Activated naive CD4-positive, alpha-beta T cell treated with anti-CD3 and anti-CD28 coated beads, Interleukin-2, amount 50 U/mL, for 72 hours (primary cell): ENCODE measurements at regions not wholly inside any gene's neighbourhood (a gene's known extent, or its start where the extent isn't known, plus 50 kb on each side); places are given as distances from the start of the nearest gene placed in this dataset.
A peak's percentile ranks its signal among the peaks of the same experiment; 100 is the strongest.
"Not testable (repeated sequence)": the region's sequence is repeated elsewhere in the genome, so short reads cannot be mapped to it uniquely, and the experiment has no call there.

Experiments
- ATAC-seq, 2 donors: fragments of 150-1000 bp; cut with Tn5 transposase; 2 replicates each; pipeline ENCODE4 v1.10.0; 2021; ENCODE audit warnings: mild to moderate bottlenecking in 2 of 2, moderate library complexity in 2 of 2
- DNase-seq, 2 donors: peaks; one replicate each; pipeline ENCODE4 v3.0.0; 2021 to 2022; ENCODE audit warnings: low spot score in 2 of 2
- H3K27ac Mint-ChIP-seq, 2 donors: one replicate each; pipeline ENCODE4 v1.8.0; 2022; ENCODE audit warnings: mild to moderate bottlenecking in 2 of 2, mixed read lengths in 2 of 2
- H3K36me3 Mint-ChIP-seq, 2 donors: one replicate each; pipeline ENCODE4 v1.8.0; 2022; ENCODE audit warnings: mixed read lengths in 2 of 2
- H3K9me3 Mint-ChIP-seq, 2 donors: one replicate each; pipeline ENCODE4 v1.8.0; 2022; ENCODE audit warnings: mixed read lengths in 2 of 2

DNA sequence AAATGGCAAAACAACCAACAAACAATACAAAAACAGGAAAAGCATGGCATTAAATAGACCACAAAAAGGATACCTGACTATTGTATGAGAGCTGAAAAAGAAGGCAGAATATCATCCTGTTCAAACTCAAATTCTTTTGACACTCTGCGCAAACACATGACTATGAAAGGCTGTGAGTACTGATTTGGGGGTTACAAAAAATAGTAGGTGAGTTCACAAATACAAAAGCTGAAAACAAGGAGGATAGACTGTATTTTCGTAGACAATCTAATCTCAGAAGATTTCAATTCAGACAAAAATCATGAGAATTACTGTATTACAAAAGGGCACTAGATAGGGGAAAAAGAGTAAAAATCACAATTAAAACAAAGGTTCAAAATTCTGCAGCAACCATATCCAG is 142.6 kb upstream of the C1QTNF3 start:
- H3K27ac Mint-ChIP-seq, ATAC-seq, DNase-seq, H3K9me3 Mint-ChIP-seq: not testable (repeated sequence)
- H3K36me3 Mint-ChIP-seq, result peaks cover 0 to 16% of the 10 kb centered on the region in 2 donors

DNA sequence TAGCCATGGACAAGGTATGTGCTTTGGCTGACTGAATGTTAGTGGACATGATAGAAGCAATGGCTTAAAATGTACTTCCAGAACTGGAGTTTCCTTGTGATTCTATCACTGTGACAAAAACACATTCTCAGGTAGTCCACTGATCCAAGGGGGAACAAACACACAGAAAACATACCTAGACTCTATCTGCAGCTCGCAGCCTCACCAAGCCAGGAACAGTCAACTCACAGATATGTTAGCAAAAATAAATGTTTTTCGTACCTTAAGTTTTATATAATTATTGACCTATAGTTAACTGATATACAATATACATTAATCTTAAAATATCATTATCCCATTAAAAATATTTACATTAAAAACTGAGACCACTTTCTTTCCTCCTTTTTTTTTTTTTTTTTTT is 143.1 kb upstream of the C1QTNF3 start:
- peaks cover 0 to 20% of the 10 kb centered on the region in 2 donors for H3K36me3 Mint-ChIP-seq
- DNase-seq, H3K27ac Mint-ChIP-seq, H3K9me3 Mint-ChIP-seq, ATAC-seq: not testable (repeated sequence)

DNA sequence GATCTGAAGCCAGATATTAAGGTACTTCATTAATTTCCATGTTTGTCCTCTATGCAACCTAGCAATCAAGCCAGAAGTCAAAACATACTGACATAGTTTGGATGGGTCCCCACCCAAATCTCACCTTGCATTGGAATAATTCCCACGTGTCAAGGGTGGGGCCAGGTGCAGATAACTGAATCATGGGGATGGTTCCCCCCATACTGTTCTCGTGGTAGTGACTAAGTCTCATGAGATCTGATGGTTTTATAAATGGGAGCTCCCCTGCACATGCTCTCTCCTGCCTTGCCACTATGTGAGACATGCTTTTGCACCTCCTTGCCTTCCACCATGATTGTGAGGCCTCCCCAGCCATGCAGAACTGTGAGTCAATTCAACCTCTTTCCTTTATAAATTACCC is 143.9 kb upstream of the C1QTNF3 start:
- peak in 1 of 2 donors; percentile 28 for DNase-seq
- H3K9me3 Mint-ChIP-seq, H3K27ac Mint-ChIP-seq, ATAC-seq: not testable (repeated sequence)
- H3K36me3 Mint-ChIP-seq, result peaks cover 0 to 26% of the 10 kb centered on the region in 2 donors

DNA sequence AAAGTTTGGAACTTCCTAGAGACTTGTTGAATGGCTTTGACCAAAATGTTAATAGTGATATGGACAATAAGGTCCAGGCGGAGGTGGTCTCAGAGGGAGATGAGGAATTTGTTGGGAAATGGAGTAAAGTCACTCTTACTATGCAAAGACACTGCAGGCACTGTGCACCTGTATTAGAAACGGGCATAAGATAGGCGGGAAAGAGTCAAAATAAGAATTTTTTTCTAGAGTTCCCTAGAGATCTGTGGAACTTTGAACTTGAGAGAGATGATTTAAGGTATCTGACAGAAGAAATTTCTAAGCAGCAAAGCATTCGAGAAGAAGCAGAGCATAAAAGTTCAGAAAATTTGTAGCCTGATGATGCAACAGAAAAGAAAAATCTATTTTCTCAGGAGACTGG is 144.4 kb upstream of the C1QTNF3 start:
- H3K36me3 Mint-ChIP-seq, result peaks cover 0 to 31% of the 10 kb centered on the region in 2 donors
- H3K27ac Mint-ChIP-seq, DNase-seq, H3K9me3 Mint-ChIP-seq, ATAC-seq: not testable (repeated sequence)

DNA sequence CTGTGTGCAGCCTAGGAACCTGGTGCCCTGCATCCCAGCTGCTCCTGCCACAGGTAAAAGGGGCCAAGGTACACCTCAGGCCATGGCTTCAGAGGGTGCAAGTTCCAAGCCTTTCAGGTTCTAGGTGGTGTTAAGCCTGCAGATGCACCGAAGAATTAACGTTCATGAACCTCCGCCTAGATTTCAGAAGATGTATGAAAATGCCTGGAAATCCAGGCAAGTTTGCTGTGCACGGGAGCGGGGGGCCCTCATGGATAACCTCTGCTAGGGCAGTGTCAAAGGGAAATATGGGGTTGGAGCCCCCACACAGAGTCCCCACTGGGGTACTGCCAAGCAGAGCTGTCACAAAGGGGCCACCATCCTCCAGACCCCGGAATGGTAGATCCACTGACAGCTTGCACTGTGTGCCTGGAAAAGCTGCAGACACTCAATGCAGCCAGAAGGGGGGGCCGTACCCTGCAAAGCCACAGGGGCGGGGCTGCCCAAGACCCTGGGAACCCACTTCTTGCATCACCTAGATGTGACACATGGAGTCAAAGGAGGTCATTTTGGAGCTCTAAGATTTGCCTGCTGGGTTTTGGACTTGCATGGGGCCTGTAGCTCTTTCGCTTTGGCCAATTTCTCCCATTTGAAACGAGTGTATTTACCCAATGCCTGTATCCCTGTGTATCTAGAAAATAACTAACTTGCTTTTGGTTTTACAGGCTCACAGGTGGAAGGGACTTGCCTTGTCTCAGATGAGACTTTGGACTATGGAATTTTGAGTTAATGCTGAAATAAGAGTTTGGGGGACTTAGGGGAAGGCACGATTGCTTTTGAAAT is 145.2 kb upstream of the C1QTNF3 start:
- not testable (repeated sequence) for ATAC-seq, H3K9me3 Mint-ChIP-seq
- peaks cover 0 to 35% of the 10 kb centered on the region in 2 donors for H3K36me3 Mint-ChIP-seq
- DNase-seq, result peak in 1 of 2 donors; percentile 91
- H3K27ac Mint-ChIP-seq, result peak overlapping the region in 1 of 2 donors; percentile 81

DNA sequence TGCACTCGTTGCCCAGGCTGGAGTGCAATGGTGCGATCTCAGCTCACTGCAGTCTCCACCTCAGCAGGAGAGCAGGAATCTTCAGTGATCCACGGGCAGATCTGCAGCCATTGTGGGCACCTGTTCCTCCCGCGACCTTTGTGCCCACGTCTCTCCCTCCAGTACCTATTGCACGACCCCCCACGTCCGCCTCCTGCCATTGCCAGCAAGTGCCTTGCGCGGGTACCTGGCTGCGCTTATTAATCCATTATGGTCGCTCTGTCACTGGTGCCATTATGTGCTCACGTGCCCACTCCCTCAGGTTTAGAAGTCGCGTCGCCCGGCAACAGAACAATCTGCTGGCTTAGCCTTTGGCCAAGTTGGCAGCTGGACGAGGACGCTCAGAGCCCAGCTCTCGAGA is 146.2 kb upstream of the C1QTNF3 start:
- ATAC-seq, H3K9me3 Mint-ChIP-seq: not testable (repeated sequence)
- peak in 1 of 2 donors; percentile 21 for DNase-seq
- H3K36me3 Mint-ChIP-seq, result peaks cover 0 to 35% of the 10 kb centered on the region in 2 donors
- H3K27ac Mint-ChIP-seq, result peak overlapping the region; percentile 5 to 37

DNA sequence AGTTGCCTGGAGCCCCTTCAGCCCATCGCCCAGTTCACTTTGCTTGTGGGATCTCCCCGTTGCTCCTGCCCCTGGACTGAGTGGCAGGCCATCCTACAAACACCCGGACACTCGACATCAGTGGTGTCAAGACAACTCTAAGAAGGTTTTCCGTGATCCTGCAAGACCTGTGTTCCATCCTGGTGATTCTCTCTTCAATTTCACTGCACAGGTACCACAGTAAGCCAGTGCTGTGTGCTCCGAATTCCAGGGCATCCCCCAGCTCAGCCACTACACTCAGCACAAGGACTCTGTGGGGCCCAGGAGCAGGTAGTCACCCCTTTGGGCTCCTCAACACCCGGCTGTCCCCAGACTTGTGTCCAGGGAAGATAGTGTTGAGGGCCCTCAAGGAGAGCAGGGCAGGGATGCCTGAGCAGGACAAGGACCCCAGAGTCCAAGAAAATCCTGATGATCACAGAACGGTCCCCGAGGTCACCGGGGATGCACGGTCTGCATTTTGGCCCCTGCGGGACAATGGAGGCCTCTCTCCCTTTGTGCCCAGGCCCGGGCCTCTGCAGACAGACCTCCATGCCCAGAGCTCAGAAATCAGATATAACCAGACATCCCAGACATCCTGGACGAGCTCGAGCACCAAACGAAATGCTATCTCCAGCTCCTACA is 146.9 kb upstream of the C1QTNF3 start:
- H3K9me3 Mint-ChIP-seq, ATAC-seq: not testable (repeated sequence)
- Mint-ChIP-seq H3K36me3 (peaks cover 0 to 35% of the 10 kb centered on the region in 2 donors), H3K27ac (peak overlapping the region; percentile 5 to 10)
- peak in 1 of 2 donors; percentile 33 for DNase-seq

DNA sequence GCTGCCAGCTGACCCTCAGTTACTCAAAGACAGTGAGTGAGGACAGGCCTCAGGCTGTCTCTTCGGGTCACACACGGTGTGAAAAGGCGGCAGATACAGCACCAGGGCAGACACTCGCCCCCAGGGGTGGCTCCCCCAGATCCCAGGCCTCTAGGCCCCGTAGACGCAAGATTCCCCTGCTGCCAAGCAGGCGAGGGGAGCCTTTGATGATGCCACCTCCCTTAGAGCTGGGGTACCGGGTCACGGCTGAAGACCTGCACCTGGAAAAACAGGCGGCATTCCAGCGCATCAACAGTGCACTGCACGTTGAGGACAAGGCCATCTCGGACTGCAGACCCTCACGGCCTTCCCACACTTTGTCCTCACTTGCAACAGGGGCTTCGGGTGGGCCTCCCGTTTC is 147.5 kb upstream of the C1QTNF3 start:
- not testable (repeated sequence) for H3K27ac Mint-ChIP-seq, H3K9me3 Mint-ChIP-seq, ATAC-seq
- DNase-seq, result peak in 1 of 2 donors; percentile 32
- peaks cover 0 to 35% of the 10 kb centered on the region in 2 donors for H3K36me3 Mint-ChIP-seq

DNA sequence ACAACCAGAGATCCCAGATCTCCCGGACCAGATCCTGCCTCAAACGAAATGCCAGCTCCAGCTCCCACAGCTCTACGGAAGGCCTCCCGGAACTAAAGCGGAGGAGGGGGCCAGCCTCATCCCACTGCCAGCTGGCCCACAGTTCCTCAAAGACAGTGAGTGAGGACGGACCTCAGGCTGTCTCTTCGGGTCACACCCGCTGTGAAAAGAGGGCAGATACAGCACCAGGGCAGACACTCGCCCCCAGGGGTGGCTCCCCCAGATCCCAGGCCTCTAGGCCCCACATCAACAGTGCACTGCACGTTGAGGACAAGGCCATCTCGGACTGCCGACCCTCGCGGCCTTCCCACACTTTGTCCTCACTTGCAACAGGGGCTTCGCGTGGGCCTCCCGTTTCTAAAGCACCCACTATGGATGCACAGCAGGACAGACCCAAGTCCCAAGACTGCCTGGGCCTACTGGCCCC is 148.3 kb upstream of the C1QTNF3 start:
- H3K36me3 Mint-ChIP-seq, result peaks cover 0 to 35% of the 10 kb centered on the region in 2 donors
- H3K27ac Mint-ChIP-seq, result peak overlapping the region in 1 of 2 donors; percentile 87
- H3K9me3 Mint-ChIP-seq, ATAC-seq: not testable (repeated sequence)
- DNase-seq, result peak in 1 of 2 donors; percentile 44

DNA sequence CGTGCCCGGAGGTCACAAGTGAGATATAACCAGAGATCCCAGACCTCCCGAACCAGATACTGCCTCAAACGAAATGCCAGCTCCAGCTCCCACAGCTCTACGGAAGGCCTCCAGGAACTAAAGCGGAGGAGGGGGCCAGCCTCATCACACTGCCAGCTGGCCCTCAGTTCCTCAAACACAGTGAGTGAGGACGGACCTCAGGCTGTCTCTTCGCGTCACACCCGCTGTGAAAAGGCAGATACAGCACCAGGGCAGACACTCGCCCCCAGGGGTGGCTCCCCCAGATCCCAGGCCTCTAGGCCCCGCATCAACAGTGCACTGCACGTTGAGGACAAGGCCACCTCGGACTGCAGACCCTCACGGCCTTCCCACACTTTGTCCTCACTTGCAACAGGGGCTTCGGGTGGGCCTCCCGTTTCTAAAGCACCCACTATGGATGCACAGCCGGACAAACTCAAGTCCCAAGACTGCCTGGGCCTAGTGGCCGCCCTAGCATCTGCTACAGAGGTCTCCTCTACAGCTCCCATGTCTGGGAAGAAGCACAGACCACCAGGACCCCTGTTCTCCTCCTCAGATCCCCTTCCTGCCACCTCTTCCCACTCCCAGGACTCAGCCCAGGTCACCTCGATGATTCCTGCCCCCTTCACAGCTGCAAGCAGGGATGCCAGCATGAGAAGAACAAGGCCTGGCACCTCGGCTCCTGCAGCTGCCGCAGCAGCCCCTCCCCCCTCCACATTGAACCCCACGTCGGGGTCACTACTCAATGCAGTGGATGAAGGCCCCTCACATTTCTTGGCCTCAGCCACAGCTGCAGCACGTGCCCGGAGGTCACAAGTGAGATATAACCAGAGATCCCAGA is 149.3 kb upstream of the C1QTNF3 start:
- ATAC-seq, H3K9me3 Mint-ChIP-seq: not testable (repeated sequence)
- Mint-ChIP-seq H3K36me3 (peaks cover 0 to 35% of the 10 kb centered on the region in 2 donors), H3K27ac (peak overlapping the region in 1 of 2 donors; percentile 87)
- DNase-seq, result peak in 1 of 2 donors; percentile 32

DNA sequence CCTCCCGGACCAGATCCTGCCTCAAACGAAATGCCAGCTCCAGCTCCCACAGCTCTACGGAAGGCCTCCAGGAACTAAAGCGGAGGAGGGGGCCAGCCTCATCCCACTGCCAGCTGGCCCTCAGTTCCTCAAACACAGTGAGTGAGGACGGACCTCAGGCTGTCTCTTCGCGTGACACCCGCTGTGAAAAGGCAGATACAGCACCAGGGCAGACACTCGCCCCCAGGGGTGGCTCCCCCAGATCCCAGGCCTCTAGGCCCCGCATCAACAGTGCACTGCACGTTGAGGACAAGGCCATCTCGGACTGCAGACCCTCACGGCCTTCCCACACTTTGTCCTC is 149.9 kb upstream of the C1QTNF3 start:
- peaks cover 0 to 32% of the 10 kb centered on the region in 2 donors for H3K36me3 Mint-ChIP-seq
- not testable (repeated sequence) for DNase-seq, ATAC-seq, H3K9me3 Mint-ChIP-seq
- peak overlapping the region in 1 of 2 donors; percentile 87 for H3K27ac Mint-ChIP-seq

DNA sequence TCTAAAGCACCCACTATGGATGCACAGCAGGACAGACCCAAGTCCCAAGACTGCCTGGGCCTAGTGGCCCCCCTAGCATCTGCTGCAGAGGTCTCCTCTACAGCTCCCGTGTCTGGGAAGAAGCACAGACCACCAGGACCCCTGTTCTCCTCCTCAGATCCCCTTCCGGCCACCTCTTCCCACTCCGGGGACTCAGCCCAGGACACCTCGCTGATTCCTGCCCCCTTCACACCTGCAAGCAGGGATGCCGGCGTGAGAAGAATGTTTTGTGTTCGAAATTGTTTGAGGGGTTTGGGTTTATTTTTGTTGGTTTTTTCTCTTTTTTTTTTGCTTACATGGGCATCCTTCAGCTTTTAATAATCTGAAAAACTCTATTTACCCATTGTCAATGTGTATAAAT is 150.3 kb upstream of the C1QTNF3 start:
- Mint-ChIP-seq H3K36me3 (peaks cover 0 to 29% of the 10 kb centered on the region in 2 donors), H3K27ac (peak overlapping the region in 1 of 2 donors; percentile 44)
- peak in 1 of 2 donors; percentile 18 for DNase-seq
- not testable (repeated sequence) for ATAC-seq, H3K9me3 Mint-ChIP-seq

DNA sequence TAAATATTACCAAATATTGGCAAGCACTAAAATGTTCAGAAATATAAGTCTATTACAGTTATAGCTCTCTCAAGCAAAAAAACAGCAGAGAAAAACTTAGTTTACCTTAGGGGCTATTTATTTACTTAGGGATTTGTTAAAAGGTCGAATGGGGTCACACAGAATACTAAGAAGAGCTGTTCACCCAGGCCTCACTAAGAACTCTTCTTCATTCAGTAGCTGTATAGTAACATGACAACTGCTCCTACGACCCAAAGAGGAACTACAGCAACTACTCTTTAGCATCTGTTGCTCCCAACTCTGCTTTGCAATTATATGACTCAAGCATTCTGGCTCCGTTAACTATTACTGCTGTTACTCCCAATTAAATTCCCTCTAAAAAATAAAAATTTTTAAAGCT is 150.8 kb upstream of the C1QTNF3 start:
- H3K27ac Mint-ChIP-seq, DNase-seq: not testable (repeated sequence)

DNA sequence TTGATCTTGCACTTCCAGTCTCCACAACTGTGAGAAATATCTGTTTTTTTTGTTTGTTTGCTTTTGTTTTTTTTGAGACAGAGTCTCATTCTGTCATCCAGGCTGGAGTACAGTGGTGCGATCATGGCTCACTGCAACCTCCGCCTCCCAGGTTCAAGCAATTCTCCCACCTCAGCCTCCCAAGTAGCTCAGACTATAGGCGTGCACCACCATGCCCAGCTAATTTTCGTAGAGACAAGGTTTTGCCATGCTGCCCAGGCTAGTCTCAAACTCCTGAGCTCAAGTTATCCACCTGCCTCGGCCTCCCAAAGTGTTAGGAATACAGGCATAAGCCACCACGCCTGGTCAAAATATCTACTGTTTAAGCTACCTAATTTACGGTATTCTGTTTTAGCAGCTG is 153.1 kb upstream of the C1QTNF3 start:
- ATAC-seq, H3K27ac Mint-ChIP-seq, H3K9me3 Mint-ChIP-seq, DNase-seq: not testable (repeated sequence)
- peaks cover 0 to 15% of the 10 kb centered on the region in 2 donors for H3K36me3 Mint-ChIP-seq

More for the DNA sequence above, 150.8 kb upstream of the C1QTNF3 start:
- not testable (repeated sequence) for H3K9me3 Mint-ChIP-seq, ATAC-seq
- peaks cover 0 to 29% of the 10 kb centered on the region in 2 donors for H3K36me3 Mint-ChIP-seq

DNA sequence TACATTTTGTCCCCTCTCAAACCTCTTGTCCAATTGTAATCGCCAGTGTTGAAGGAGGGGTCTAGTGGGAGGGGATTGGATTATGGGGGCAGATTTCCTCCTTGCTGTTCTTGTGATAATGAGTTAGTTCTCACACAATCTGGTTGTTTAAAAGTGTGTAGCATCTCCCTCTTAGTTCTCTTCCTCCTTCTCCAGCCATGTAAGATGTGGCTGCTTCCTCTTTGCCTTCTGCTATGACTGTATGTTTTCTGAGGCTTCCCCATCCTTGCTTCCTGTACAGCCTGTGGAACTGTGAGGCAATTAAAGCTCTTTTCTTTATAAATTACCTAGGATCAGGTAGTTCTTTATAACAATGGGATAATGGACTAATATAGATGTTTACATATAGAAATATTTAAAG is 162.3 kb upstream of the C1QTNF3 start:
- not testable (repeated sequence) for DNase-seq, H3K9me3 Mint-ChIP-seq, H3K27ac Mint-ChIP-seq, ATAC-seq, H3K36me3 Mint-ChIP-seq

DNA sequence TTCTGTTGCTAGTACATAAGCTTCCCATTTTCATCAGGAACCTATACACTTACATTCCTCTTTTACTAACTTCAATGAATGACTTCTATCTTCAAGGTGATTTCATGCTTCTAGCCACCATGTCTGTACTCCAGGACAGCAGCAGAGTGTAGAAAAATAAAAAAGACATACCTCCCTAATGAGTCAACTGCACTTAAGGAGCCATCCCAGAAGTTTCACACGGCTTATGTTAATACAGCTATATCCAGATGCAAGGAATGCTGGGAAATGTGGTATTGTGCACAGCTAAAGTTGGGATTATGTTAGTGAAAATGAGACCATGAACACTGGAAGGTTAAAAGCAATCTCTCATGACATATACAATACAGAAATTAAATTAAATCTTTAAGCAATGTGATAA is 174.4 kb upstream of the C1QTNF3 start:
- DNase-seq, H3K27ac Mint-ChIP-seq, H3K9me3 Mint-ChIP-seq, ATAC-seq, H3K36me3 Mint-ChIP-seq: not testable (repeated sequence)
